ENCODE measurements at regions not wholly inside any gene's neighbourhood (a gene's known extent, or its start where the extent isn't known, plus 50 kb on each side); places are given as distances from the start of the nearest gene placed in this dataset.
"Not testable (repeated sequence)": the region's sequence is repeated elsewhere in the genome, so short reads cannot be mapped to it uniquely, and the experiment has no call there.

DNA sequence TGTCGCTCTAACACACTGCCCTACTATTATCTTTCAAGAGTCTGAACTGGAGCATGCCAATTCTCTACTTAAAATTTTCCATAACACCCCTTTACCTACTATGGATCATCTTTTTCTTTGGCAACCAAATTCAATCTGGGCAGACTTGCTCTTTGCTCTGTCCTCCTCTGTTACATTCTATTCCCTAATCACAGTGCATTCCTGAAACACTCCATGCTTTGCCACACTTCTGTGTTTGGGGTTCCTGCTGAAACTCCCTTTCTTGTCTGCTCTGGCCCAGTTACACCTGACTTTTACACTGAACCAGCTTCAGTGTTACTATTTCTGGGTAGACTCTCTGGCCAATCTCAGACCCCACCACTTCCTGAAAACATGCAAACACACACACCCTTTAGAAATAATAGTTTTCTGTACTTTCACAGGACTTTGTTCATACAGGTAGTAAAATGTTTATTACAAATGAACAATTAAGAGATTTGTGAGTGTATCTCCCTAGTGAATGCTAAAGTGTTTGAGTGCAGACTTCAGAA is 119.9 kb upstream of the DCC start:
- DNase-seq, result no peak

- no peak for DNase-seq
These were observed 117.8 kb upstream of the DCC start for GRCh38 chr18:52222211-52222610.

DNA sequence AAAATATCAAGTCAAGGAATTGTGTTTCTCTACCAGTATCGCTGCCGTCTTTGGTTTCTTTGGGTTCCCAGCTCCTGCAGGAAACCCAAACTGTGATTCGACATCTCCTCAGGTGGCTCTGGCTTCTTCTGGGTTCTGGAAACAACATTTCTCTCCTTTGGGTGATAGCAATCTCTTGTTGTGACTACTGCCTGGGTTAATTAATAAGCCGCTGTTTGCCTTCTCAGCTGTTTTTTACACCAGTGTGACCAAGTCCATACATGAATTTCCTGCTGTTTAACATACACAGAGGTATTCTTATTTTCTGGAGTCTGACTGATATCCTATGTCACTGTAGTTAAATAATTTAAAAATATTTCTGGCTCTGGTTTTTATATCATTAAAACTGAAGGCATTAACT is 112.5 kb upstream of the DCC start:
- no peak for DNase-seq

DNA sequence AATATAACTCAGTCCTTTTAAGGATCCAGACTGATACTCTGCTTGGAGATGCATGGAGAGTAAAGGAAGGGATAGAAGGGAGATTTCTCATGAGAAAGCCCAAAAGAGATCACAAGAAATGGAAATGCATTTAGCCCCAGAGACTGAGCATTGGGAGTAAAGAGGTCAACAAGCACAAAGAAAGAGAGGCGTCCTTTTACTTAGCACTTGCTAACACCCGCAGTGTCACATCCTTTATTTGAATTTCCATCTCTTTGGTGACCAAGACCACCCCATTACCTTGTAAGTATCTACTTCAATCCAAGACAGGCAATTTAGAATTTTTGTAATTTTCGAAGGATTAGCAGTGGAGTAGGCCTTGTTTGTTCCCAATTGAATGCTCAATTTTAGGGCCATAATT is 111.8 kb upstream of the DCC start:
- no peak for DNase-seq

- DNase-seq, result no peak
These were observed 103.9 kb upstream of the DCC start for GRCh38 chr18:52236131-52236530.

- DNase-seq, result no peak
These were observed 102.4 kb upstream of the DCC start for GRCh38 chr18:52237551-52237950.

- no peak for DNase-seq
These were observed 97.3 kb upstream of the DCC start for GRCh38 chr18:52242711-52243110.

DNA sequence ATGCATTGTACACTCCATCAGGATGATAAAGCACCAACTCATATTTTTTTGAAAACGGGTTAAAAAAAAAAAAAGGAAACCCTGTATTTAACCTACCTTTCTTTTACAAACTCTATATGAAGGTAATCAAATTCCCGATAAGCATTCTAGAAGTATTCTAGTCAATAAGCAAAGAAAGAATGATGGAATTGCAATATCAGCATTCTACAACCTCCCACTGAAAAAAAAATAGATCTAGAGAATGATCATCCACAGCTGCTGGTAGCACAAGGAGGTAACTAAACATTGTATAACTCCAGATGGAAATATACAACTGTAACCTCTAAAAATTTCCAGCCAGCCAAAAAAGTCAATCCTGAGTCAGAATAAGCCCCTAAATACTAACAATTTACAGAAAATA is 95.3 kb upstream of the DCC start:
- no peak for DNase-seq

DNA sequence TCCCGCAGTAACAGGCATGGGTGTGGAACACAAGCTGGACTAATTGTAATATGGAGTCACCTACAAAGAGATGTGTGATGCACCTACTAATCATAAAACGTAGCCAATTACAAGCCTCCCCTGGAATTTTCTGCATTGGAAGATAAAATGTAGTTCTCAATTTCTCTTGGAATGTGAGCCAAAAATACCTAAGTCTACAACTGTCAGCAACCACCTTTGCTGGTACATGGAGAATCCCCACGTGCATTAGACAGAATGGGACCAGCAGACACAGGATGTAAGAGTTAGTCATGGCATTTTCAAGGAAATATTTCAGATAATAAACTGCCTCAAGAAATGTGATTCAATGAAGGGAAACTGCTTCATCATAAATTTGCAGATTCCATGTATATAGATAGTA is 85.6 kb upstream of the DCC start:
- no peak for DNase-seq

- not testable (repeated sequence) for DNase-seq
These were observed 82.6 kb upstream of the DCC start for GRCh38 chr18:52257417-52257816.

DNA sequence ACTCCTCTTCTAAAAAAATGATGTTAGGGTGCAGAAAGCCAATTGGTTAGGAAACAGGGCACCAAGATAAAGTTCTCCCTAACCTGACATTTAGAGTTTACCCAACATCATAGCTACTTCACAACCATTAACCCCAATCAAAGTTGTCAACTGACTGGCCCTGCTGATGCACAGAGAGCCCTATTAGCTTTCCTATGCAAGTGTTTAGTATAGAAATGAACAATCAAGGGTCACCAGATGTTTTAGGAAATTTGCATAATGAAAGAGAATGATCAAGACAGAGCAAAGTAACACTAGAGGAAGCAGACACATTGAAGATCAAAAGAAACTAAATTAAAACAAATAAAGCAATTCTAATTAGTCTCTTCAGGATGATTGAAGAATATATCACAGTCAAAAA is 64.2 kb upstream of the DCC start:
- no peak for DNase-seq

- no peak for DNase-seq
These were observed 62.2 kb upstream of the DCC start for GRCh38 chr18:52277785-52278184.

- DNase-seq, result no peak
These were observed 61.8 kb upstream of the DCC start for GRCh38 chr18:52278191-52278590.

- no peak for DNase-seq
These were observed 59.3 kb upstream of the DCC start for GRCh38 chr18:52280702-52281101.

- DNase-seq, result no peak
These were observed 56.1 kb upstream of the DCC start for GRCh38 chr18:52283927-52284326.

DNA sequence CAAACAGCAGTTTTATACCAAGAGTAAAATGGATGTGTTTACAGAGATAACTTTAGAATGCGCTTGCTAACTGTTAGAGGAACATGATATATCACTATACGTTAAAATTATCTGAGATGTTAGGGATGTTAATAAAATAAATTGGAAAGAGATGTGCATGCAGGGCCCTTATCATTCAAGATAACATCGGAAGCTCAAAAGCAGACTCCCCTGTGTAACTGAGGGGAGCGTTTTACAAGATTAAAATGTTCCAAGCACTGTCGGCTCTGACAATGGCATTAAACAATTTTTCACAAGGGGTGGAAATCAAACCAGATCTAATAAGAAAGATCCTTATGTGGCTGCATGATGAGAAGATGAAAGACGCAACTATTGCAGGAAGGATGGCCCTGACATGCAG is 53.3 kb upstream of the DCC start:
- DNase-seq, result no peak

- DNase-seq, result no peak
These were observed 52.8 kb upstream of the DCC start for GRCh38 chr18:52287151-52287550.

- peak; percentile 30 for DNase-seq
These were observed 51.5 kb upstream of the DCC start for GRCh38 chr18:52288403-52289004.

GRCh38 chr18:52289392-52289791 is 50.6 kb upstream of the DCC start:
- DNase-seq, result no peak
